NCI-H446 treated with DMSO at 0.1 percent for 48 hours (cell line): ENCODE measurements at regions not wholly inside any gene's neighbourhood (a gene's known extent, or its start where the extent isn't known, plus 50 kb on each side); places are given as distances from the start of the nearest gene placed in this dataset.

ENCODE experiments used
- DNase-seq: peaks from one replicate; lab custom pipeline; 2025; lab: John Stamatoyannopoulos, UW

DNA sequence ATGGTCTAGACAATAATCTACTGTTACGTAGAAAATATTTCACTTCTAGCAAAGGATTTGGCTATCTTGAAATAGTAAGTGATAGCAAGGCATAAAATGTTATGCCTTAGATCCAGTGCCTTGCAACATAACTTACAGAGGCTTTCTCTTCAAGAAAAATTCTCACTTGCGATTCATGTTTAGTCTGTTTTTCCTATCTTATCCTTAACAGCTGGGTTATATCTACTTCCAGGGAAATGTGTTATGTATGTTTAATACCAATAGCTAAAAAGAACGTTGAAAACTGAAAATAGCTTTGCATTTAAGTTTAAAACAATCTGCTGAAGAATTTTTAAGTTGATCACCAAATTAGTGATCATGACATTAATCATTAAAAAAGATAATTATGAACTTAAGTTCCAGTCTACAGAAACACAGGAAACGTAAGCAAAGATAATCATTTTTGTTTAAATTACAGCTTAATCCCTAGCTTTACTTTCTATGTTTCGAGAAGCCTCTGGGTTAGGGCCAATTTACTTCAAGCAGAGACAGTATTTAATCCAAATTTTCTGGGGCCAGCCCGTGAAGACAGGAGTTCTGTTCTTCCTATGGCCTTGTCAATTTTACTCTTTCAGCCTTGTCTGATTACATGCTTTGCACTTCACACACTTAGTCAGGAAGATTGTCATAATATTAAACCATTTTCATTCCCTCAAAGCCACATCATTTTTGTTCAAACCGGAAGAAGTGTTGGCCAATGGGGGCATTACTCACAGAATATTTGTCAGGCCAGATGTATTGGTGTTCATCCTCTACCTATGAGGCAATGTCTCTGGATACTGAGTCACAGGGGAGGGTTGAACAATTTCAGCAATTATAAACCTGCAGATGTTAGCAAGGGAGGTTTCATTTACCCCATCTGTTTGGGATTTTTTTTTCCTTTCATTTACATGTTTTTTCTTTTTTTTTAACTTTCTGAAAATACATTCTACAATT, 1132.9 kb upstream of the ZEB2 start:
- DNase-seq = no peak

GRCh38 chr2:145652036-145652435, 1132.1 kb upstream of the ZEB2 start:
- no peak for DNase-seq

GRCh38 chr2:145650226-145650625, 1130.3 kb upstream of the ZEB2 start:
- no peak for DNase-seq

- no peak for DNase-seq
Observed at GRCh38 chr2:145649061-145649460, 1129.1 kb upstream of the ZEB2 start.

DNA sequence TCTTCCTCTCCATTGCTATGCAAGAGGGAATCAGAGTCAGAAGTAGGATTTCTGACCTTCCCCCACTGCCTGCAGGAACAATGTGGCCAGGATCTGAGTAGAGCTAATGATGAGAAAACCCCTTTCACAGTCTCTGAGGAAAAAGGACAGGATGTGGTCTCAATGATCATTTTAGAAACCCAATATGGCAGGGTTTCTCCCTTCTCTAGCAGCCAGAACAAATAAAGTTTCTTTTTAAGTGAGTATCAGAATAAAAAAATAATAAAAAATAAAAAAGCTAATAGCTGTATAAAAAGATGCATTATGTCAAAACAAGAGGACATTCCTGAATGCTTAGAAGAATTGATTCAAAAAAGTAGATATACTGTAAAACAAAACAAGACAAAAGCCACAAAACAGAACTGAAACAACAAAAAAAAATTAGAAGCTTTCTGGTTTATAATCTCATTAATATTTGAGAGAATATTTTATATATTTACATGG, 1124.9 kb upstream of the ZEB2 start:
- no peak for DNase-seq

GRCh38 chr2:145638675-145639074, 1118.8 kb upstream of the ZEB2 start:
- DNase-seq = no peak

DNA sequence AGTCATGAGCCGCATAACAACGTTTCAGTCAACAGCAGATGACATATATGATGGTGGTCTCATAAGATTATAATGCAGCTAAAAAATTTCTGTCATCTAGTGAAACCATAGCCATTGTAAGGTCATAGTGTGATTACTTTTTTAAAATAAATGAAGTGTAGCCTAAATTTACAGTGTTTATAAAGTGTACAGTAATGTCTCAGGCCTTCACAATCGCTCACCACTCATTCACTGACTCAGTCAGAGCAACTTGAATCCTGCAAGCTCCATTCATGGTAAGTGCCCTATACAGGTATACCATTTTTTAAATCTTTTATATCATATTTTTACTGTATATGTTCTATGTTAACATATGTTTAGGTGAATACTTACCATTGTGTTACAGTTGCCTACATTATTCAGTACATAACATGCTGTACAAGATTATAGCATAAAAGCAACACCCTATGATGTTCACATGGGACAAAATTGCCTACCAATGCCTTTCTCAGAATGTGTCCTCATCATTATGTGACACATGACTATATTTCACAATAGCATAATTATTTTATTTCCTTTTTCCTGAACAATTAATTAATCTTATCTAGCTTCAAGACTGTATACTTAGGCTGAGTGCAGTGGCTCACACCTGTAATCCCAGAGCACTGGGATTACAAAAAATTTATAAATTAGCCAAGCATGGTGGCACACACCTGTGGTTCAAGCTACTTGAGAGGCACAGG, 1115.9 kb upstream of the ZEB2 start:
- no peak for DNase-seq

DNA sequence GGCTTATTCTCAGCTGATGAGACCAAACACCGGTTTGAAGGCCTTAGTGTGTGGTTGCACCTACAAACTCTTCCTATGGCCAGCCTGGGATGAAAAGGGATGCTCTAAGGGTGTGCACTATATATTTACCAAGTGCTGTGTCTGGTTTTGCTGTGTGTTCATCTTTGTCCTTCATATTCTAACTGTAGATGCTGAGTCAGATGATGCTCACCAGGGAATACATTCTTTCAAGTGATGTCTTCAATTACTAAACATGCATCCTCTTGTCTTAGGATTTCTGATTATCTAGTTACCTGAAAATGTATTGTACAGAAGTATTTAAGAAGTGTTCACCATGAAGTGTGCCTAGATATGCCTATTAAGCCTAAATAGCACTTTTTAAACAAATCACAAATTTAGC, 1111.6 kb upstream of the ZEB2 start:
- no peak for DNase-seq

DNA sequence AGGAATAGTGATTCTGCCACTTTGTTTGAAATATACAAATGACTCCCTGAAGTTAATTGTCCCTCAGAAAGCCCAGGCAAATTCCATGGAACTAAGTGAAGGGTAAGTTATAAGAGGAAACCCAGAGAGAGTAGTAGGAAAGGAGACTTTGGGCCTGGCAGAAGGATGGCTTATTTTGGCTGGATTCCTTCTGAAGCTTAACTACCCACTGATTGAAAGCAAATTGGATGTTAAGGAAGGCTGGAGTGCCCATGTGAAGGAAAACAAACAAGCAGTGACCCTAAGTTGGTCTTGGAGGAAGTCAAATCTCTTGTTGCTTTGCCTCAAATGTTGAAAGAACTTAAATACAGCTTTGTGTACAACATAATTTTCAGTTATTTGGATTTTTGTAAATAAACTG, 1106.4 kb upstream of the ZEB2 start:
- DNase-seq = no peak

- DNase-seq = no peak
Observed at GRCh38 chr2:145625111-145625510, 1105.2 kb upstream of the ZEB2 start.

DNA sequence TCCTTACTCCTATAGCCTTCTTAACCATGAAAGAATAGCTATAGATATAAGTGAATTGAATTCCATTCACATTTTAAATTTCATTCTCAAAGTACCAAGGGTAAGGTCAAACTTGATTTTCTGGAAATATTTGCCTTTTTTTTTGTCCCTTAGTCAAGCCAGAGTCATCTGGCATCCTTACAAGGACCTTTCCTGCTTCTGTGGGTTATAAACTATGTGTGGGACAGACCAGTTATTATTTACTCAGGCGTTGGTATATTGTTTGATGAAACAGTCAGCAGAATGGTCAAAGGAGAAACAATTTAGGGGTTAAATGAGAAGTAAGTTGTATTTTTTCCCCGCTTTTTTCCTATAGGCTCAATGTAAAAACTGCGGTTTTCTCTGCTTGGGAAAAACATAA, 1103.2 kb upstream of the ZEB2 start:
- DNase-seq = no peak

GRCh38 chr2:145622285-145622684, 1102.4 kb upstream of the ZEB2 start:
- DNase-seq = no peak

DNA sequence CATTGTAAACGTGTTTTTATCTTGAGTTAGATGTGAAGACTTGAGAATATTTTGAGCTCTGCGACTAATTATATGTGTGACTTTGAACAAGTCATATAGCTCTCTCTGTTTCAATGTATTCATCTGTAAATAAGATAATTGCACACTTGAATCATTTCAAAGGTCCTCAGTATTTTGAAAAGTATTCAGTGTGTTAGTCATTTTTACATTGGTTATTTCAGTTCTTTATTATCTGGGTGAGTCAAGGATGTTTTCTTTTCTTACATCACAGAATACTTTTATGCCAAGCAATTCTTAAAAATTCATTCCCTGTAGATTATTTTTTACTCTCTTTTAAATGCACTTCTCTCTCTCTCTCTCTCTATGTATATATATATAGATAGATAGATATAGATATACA, 1098.0 kb upstream of the ZEB2 start:
- no peak for DNase-seq

- DNase-seq = no peak
Observed at GRCh38 chr2:145617420-145617819, 1097.5 kb upstream of the ZEB2 start.

GRCh38 chr2:145615626-145616025, 1095.7 kb upstream of the ZEB2 start:
- no peak for DNase-seq

GRCh38 chr2:145609951-145610350, 1090.0 kb upstream of the ZEB2 start:
- no peak for DNase-seq

DNA sequence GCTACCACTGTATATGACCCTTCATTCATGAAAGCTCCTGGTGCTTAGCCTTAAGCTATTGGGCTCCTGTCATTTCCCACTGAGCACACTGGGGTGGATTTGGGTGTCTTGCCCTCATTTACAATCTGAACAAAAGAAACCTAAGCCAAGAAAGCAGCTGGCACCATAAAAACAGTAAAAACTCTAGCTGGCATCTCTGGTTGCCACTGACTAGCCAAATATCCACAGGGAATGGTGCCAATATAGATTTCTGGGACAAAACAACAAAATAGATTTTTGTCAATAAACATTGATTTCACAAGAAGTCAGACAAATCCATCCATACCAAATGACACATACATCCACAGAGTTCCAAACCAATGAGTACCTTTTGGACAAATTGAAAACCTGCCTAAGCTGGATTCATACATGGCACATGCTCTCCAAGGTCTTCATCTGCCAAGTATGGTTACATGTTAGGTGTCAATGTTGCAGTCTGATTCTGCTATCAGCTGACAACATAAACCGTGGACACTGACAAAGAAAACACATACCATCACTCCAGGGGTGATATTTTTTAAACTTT, 1081.5 kb upstream of the ZEB2 start:
- peak; percentile 87 for DNase-seq

DNA sequence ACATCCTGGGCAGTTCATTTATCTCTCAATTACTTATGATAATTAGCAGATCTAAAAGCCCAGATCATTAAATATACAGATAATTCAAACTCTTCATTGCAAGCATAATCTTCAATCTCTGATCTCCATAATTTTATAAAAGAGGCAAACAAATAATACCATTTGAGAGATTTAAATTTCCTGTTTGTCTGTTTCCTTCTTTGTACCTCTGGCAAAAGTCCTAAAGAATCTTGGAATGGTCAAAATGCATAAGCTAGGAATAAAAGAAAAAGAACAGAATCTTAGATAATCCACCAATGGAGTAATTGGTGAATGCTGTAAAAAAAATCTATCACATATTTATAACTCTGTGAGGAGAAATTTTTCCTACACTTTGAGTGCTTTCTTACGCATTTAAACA, 1080.9 kb upstream of the ZEB2 start:
- no peak for DNase-seq

DNA sequence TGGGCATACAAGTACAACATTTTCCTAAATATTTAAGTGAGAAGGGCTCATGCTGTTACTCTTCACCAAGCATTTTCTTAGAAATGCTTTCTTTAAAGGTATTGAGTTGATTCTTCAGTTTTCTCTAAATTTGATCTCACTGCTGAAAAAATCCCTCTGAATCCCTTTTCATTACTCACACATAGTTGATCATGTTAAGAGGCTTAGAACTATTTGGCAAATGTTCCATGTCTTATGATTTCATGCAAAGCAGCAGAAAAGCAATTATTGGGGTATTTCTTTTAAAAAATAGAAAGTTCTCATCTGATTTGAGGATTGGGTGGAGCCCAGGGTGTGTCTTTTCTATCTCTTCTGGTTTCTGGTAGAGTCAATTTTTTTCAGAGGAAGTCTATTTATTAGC, 1079.8 kb upstream of the ZEB2 start:
- DNase-seq = peak; percentile 24

DNA sequence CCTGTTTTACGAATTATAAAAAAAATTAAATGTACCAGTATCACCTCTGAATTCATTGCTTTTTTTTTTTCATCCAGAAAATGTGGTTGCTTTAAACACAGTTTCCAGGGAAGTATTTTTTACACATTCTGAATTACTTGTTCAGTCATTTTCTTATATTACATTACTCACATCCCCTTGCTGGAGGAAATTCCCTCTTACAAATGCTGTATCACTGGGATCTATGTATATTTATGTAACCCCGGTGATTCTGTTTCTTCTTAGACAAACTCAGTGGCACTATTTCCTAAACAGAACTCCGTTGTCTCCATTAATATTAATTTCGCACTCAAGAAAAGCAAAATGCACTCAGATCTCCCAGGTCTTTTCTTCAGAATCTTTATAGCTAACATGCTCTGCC, 1078.5 kb upstream of the ZEB2 start:
- no peak for DNase-seq

GRCh38 chr2:145597809-145598208, 1077.9 kb upstream of the ZEB2 start:
- no peak for DNase-seq

- DNase-seq = no peak
Observed at GRCh38 chr2:145597006-145597405, 1077.1 kb upstream of the ZEB2 start.

GRCh38 chr2:145596416-145596815, 1076.5 kb upstream of the ZEB2 start:
- DNase-seq = no peak
